GM19025 (cell line): ENCODE measurements at regions not wholly inside any gene's neighbourhood (a gene's known extent, or its start where the extent isn't known, plus 50 kb on each side); places are given as distances from the start of the nearest gene placed in this dataset.

Experiments used
- ATAC-seq: cut with Tn5 transposase; IDR thresholded peaks from one replicate; pipeline ENCODE4 v1.9.1; 2021; ENCODE audit warnings: mild to moderate bottlenecking, low read depth, moderate library complexity; ENCODE audit not compliant: unreplicated experiment

DNA sequence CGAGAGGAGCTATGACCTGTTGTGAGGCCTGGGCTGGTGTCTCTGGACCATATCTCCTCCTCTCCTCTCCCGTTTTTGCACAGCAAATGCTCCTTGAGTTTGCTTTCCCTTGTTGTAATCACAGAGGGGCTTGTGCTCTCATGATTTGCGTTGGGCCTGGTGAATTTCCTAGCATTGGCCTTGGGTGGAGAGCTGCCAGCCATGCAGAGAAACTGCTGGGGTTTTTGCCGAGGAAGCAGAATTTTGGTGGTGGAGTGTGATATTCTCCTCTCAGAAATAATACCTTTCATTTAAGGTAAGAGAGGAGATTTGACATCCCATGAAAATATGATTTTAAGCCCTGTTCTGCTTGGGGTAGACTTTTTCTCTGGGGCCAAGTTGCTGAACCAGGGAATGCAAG is 175.7 kb upstream of the CADM1 start:
- ATAC-seq, result no peak

- ATAC-seq, result no peak
Measured at GRCh38 chr11:115678942-115679341, 174.7 kb upstream of the CADM1 start.

- no peak for ATAC-seq
Measured at GRCh38 chr11:115677190-115677589, 173.0 kb upstream of the CADM1 start.

- ATAC-seq, result no peak
Measured at GRCh38 chr11:115676768-115677167, 172.6 kb upstream of the CADM1 start.

GRCh38 chr11:115676206-115676605 is 172.0 kb upstream of the CADM1 start:
- ATAC-seq, result no peak

GRCh38 chr11:115674937-115675544 is 170.8 kb upstream of the CADM1 start:
- no peak for ATAC-seq

DNA sequence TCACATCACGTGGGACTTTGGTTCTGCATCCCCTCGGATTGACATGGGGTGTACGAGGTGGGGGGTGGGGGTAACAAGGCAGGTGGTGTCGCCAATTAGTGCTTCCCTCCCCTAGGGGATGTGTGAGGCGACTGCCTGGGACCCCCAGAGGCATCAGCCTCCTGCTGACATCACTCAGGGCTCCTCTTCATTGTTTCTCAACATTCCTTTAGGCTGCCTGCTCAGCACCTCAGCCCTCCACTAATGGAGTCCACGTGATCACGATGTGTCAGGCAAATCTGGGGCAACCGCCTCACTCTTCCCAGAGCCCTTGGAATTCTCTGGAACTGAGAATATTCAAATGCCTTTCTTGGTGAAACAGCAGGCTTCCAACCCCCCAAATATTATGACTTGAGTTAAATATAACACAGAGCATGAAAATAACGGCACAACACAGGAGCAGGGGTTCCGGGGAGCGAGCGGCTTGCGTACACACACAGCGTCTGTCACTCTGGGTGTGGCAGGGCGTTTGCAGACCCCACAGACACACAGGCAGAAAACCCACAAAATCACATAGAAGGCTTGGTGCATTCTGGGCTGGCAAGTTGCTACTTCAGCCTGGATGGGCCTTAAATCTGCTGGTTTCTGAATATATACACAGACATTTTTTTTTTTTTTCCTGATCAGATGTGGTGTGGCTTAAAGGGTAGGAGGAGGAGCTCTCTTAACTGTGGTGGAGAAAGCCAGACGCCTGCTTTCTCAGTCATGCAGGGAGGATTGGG is 170.1 kb upstream of the CADM1 start:
- ATAC-seq, result no peak

DNA sequence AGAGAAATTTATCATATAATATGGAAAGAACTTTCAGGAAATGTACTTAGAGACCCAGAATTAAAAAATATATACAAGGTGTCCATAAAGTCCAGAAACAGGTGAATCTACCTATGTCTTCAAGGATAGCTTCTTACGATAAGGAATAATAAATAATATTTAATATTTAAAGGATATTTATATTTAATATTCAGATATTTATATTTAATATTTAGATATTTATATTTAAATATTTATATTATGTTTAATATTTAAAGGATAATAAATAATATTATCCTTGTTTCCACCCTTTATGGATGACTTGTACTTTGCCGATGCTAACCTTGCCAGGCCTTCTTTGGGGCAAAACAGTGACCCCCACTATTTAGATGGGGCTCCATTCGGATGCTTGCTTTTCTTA is 169.5 kb upstream of the CADM1 start:
- no peak for ATAC-seq

GRCh38 chr11:115672999-115673411 is 168.8 kb upstream of the CADM1 start:
- ATAC-seq, result no peak

- no peak for ATAC-seq
Measured at GRCh38 chr11:115672412-115672811, 168.2 kb upstream of the CADM1 start.

DNA sequence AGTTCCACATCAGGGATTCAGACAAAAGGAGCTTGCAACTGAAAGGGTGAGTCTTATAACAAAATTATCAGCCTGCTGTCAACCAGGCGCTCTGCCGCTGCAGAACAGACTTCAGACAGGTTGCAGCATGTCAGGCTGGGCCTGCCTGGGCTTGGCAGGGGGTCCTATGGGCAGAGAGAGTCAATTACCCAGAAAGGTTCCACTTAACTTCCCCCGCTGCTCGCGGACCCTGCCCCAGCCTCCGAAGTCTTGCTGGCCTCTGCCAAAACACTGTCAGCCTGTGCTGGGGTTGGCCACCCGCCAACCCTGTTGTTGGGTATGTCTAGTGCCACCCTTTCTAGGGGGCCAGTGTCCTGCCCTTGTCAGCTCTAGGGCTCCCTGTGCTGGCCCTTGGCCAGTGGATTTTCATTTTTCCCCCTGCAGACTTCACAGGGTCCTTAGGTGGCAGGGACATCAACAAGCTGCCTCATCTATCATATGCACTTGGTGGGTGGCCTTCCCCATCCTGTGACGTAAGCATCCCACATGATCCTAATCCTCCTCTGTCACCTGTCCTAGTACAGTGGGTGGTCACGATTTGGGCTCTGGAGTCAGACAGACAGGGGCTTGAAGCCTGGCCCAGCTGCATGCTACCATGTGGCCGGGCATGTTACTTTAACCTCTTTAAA is 166.5 kb upstream of the CADM1 start:
- no peak for ATAC-seq

GRCh38 chr11:115665958-115666357 is 161.7 kb upstream of the CADM1 start:
- no peak for ATAC-seq

DNA sequence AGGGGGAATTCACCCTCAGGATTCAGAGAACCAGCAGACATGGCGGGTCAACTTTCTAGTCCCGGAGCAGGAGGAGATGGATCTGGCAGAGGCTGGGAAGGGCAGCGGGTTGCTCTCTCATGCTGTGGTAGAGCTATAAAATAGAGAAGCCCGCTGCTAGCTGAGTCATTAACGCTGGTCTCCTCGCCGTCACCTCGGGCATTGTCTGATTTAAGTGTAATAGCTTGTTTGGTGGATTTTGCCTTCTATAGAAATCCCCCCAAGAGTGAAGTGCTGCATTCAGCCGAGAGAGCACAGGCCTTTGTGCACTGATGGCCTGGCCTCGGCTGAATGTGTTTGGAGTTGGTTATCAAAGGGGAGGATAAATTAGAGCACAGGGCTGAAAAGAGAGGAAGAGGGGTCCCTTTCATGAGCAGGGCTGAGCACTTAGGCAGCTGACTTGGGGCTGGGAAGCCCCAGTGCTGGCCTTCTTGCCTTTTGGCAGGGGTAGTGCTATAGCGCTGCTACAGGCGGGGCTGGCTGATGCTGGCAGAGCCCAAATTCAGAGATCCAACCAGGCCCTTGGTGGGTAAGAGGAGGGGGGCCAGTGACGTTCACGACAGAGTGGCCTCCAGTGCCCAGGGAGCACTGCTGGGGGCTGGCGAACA is 161.1 kb upstream of the CADM1 start:
- ATAC-seq, result no peak

DNA sequence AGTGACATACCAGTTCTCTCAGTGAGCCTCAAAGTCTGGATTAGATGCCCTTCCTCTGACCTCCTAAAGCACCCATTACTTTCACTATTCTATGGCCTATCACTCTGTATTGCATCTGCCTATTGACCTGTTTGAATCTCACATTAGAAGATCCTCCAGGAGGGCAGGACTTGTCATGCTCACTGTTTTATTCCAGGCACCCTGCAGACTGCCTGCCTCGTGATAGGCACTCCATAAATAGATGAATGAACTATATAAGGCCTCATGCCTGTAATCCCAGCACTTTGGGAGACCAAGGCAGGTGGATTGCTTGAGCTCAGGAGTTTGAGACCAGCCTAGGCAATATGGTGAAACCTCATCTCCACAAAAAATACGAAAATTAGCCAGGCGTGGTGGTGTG is 160.1 kb upstream of the CADM1 start:
- ATAC-seq, result no peak

DNA sequence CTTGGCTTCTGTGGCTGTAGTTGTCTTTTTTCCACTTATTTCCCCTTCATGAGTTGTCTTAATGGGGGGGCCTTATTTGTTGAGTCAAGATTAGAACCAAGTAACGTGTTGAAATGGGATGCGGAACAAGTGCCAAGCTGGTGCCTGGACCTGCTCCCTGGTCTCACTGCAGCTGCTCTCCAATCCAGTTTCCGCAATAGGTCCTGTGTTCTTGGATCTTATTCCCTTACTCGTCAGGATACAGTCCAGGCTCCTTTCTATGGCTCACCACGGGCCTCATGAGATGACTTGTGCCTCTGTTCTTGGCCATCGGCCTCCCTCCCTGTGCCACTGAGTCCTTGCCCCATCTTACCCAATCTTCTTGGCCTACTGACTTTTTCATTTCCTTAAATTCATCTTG is 159.6 kb upstream of the CADM1 start:
- ATAC-seq, result no peak

- ATAC-seq, result no peak
Measured at GRCh38 chr11:115660030-115660805, 156.0 kb upstream of the CADM1 start.

DNA sequence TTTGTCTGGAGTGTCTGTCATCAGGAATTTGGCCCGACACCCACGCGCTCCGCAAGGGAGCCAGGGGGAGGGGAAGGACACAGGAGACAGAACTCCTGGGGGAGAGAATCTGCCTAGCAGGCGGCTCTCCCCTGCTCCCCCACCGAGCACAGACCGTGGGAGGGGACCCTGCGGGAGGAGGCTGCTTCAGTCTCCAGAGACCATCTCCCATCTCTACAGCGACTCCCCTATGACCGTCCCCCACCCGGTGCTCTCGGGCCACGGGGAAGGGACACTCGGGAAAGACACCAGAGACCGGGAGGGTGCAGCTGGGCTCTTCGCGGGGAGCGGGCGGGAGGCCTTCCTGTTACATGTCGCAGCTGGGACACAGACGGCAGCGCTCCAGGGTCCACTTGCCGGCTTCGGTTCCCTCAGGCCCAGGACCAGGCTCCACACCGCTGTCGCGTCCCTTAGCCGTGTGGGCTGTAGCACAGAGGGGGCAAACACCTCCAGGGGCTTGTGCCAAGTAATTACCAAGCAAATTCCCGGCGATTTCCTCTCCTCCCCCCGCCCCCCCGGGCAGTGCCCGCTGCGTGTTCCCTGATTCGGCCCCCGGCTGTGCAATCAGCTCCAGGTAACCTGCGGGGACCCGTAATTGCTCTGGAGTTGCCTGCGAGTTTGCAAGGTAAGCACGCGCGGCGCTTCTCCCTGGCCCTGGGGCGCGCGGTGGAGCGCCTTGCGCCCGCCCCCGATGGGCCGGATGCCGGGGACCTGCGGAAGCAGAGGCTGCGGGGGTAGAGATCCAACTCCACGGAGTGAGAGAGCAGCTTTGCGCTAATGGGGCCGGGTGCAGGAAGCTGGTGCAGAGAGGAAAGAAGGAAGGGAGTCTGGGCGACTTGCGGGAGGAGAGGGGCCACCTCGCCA is 155.1 kb upstream of the CADM1 start:
- ATAC-seq, result no peak

DNA sequence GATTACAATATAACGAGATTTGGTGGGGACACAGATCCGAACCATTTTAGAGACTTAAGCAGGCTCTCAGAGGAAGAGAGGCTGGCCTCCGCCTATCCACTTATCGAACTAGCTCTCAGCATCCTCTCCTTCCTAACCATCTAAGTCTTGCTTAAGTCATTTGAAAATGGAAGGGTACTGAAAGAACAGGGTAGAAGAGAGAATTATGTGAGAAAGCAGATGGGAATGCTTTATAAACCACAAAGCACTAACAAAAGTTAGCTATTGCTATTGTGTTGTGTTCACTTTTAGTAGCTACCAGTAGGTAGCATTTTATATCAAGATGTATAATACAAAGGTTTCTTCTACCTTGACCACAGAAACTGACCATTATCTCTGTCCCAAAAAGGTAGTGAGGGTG is 153.4 kb upstream of the CADM1 start:
- no peak for ATAC-seq

DNA sequence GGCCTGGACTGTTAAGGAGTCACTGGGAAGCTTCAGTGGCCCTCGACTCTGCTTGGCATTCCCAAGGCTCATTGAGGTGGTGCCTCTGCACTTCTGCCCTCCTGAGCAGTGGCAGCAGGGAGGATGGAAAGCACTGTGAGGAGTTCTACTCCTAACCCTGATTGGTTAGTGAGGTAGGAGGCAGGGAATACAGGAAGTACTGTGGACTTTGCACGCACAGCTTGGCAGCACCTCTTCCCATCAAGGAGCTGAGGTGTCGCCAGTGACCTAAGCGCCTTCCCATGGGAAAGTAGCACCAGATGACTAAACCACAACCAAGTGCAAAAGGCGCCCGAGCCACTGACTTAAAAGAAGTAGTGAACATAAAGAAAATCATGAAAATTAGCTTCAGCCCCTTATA is 152.5 kb upstream of the CADM1 start:
- ATAC-seq, result no peak

DNA sequence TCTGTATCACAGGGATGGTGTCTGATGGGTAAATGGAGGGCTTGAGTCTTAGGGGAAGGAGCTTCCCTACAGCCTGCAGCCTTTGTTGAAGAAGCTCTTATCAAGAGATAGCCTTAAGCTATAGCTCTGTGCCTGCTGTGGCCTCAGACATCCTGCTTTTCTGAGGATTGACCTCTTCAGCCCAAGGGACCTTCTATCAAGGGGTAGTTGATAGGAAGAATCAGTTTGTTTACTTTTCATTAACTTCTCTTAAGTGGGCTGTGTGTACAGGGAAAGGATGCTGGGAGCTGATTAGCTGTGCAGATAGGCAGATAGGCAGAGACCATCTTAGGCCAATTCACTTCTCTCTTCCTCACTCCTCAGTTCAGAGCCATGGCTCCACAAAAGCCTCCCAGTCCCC is 151.8 kb upstream of the CADM1 start:
- no peak for ATAC-seq
